ENCODE measurements at regions not wholly inside any gene's neighbourhood (a gene's known extent, or its start where the extent isn't known, plus 50 kb on each side); places are given as distances from the start of the nearest gene placed in this dataset.

GRCh38 chr10:113285305-113285704 lies 267.5 kb upstream of the HABP2 start:
- intact Hi-C loops (cut with DNase I), result no loop called here
- TF ChIP-seq CTCF (IDR thresholded peaks at IDR 0.05), result no peak
- no peak for TF ChIP-seq POLR2A (IDR thresholded peaks at IDR 0.05)
- Histone ChIP-seq H3K4me1 (no peaks in the 10 kb centered on the region), H3K27ac (no peak overlapping the region), H3K36me3 (replicated peaks in 1 of 2; ENCODE audit: insufficient read depth in 1 of 2, low read depth in 2 of 2) (no peaks in the 10 kb centered on the region), H3K4me3 (no peak overlapping the region), H3K27me3 (no peaks in the 10 kb centered on the region), H3K9me3 (no peaks in the 10 kb centered on the region)
- 75 to 81% methylated on average over 9 of the region's 9 CpGs for WGBS, 2 donors
- no peak for DNase-seq
- ATAC-seq, result no peak

GRCh38 chr10:113287592-113287991 lies 265.3 kb upstream of the HABP2 start:
- intact Hi-C loops (cut with DNase I), result no loop called here
- no peaks in the 10 kb centered on the region for H3K4me1 ChIP-seq
- DNase-seq (no peak), ATAC-seq (no peak)
- H3K4me3 ChIP-seq, result no peak overlapping the region
- no peaks in the 10 kb centered on the region for H3K9me3 ChIP-seq
- H3K27me3 ChIP-seq, result no peaks in the 10 kb centered on the region
- TF ChIP-seq POLR2A (IDR thresholded peaks at IDR 0.05), result no peak
- TF ChIP-seq CTCF (IDR thresholded peaks at IDR 0.05), result no peak
- no peak overlapping the region for H3K27ac ChIP-seq
- H3K36me3 ChIP-seq (replicated peaks in 1 of 2; ENCODE audit: insufficient read depth in 1 of 2, low read depth in 2 of 2), result no peaks in the 10 kb centered on the region

GRCh38 chr10:113290137-113290536 lies 262.7 kb upstream of the HABP2 start:
- Histone ChIP-seq H3K27ac (no peak overlapping the region), H3K27me3 (no peaks in the 10 kb centered on the region), H3K4me1 (no peaks in the 10 kb centered on the region), H3K4me3 (no peak overlapping the region), H3K9me3 (no peaks in the 10 kb centered on the region), H3K36me3 (replicated peaks in 1 of 2; ENCODE audit: insufficient read depth in 1 of 2, low read depth in 2 of 2) (no peaks in the 10 kb centered on the region)
- TF ChIP-seq POLR2A (IDR thresholded peaks at IDR 0.05) (no peak), CTCF (IDR thresholded peaks at IDR 0.05) (no peak)
- no peak for DNase-seq
- 74 to 93% methylated on average over 1 of the region's 1 CpG for WGBS, 2 donors
- intact Hi-C loops (cut with DNase I), result no loop called here
- ATAC-seq, result no peak

GRCh38 chr10:113291413-113291812 lies 261.4 kb upstream of the HABP2 start:
- DNase-seq (no peak), ATAC-seq (no peak)
- Histone ChIP-seq H3K36me3 (replicated peaks in 1 of 2; ENCODE audit: insufficient read depth in 1 of 2, low read depth in 2 of 2) (no peaks in the 10 kb centered on the region), H3K27ac (no peak overlapping the region), H3K27me3 (no peaks in the 10 kb centered on the region), H3K4me3 (no peak overlapping the region), H3K4me1 (no peaks in the 10 kb centered on the region), H3K9me3 (no peaks in the 10 kb centered on the region)
- intact Hi-C loops (cut with DNase I), result no loop called here
- WGBS, 2 donors, result 74 to 80% methylated on average over 2 of the region's 2 CpGs
- TF ChIP-seq CTCF (IDR thresholded peaks at IDR 0.05) (no peak), POLR2A (IDR thresholded peaks at IDR 0.05) (no peak)

- ATAC-seq, result no peak
Measured at GRCh38 chr10:113292086-113292485, 260.8 kb upstream of the HABP2 start.

More at GRCh38 chr10:113292086-113292485, 260.8 kb upstream of the HABP2 start:
- Histone ChIP-seq H3K9me3 (no peaks in the 10 kb centered on the region), H3K36me3 (replicated peaks in 1 of 2; ENCODE audit: insufficient read depth in 1 of 2, low read depth in 2 of 2) (no peaks in the 10 kb centered on the region), H3K4me3 (no peak overlapping the region), H3K27ac (no peak overlapping the region), H3K27me3 (no peaks in the 10 kb centered on the region), H3K4me1 (no peaks in the 10 kb centered on the region)
- WGBS, 2 donors, result 72 to 82% methylated on average over 3 of the region's 3 CpGs
- no peak for TF ChIP-seq POLR2A (IDR thresholded peaks at IDR 0.05)
- TF ChIP-seq CTCF (IDR thresholded peaks at IDR 0.05), result no peak
- intact Hi-C loops (cut with DNase I), result no loop called here
- DNase-seq, result no peak

All from body of pancreas (tissue), 4 donors.